Loucy (cell line): ENCODE measurements at regions not wholly inside any gene's neighbourhood (a gene's known extent, or its start where the extent isn't known, plus 50 kb on each side); places are given as distances from the start of the nearest gene placed in this dataset.

Experiments
- H2AFZ ChIP-seq: fragments of 200-600 bp; sonication (generic); 2 replicates; pipeline ENCODE4 v1.6.0; 2016; ENCODE audit warnings: antibody characterized with exemption, mild to moderate bottlenecking, low read length, moderate library complexity
- H3F3A ChIP-seq: fragments of 200-600 bp; 2 replicates; pipeline ENCODE4 v1.6.0; 2016; ENCODE audit warnings: antibody characterized with exemption, low read depth, mild to moderate bottlenecking
- H3K27me3 ChIP-seq: fragments of 200-600 bp; sonication (generic); 2 replicates; pipeline ENCODE4 v1.6.1; 2014; ENCODE audit warnings: low read length, mild to moderate bottlenecking; ENCODE audit not compliant: insufficient read depth, poor library complexity, severe bottlenecking
- H3K36me3 ChIP-seq: fragments of 200-600 bp; sonication (generic); 2 replicates; pipeline ENCODE4 v1.6.1; 2016; ENCODE audit warnings: low read length; ENCODE audit not compliant: insufficient read depth
- H3K4me1 ChIP-seq: fragments of 200-600 bp; sonication (generic); 2 replicates; pipeline ENCODE4 v1.5.1; 2014; ENCODE audit warnings: low read length, mild to moderate bottlenecking; ENCODE audit not compliant: insufficient read depth, poor library complexity, severe bottlenecking
- H3K4me2 ChIP-seq: fragments of 200-600 bp; sonication (generic); 2 replicates; pipeline ENCODE4 v1.6.0; 2014; ENCODE audit warnings: antibody characterized with exemption, low read length, low read depth, mild to moderate bottlenecking; ENCODE audit not compliant: poor library complexity, severe bottlenecking
- H3K4me3 ChIP-seq: fragments of 200-600 bp; sonication (generic); 2 replicates; pipeline ENCODE4 v1.5.1; 2014; ENCODE audit warnings: low read length, mild to moderate bottlenecking, mixed read lengths; ENCODE audit not compliant: poor library complexity, severe bottlenecking
- H3K79me2 ChIP-seq: fragments of 200-600 bp; sonication (generic); 2 replicates; pipeline ENCODE4 v1.6.1; 2014; ENCODE audit warnings: low read length; ENCODE audit not compliant: insufficient read depth
- H3K9ac ChIP-seq: fragments of 200-600 bp; sonication (generic); 2 replicates; pipeline ENCODE4 v1.6.0; 2014; ENCODE audit warnings: mild to moderate bottlenecking, low read depth, low read length, moderate library complexity; ENCODE audit not compliant: poor library complexity, severe bottlenecking
- H3K9me2 ChIP-seq: fragments of 200-600 bp; sonication (generic); replicated peaks from 2 replicates; pipeline ENCODE4 v1.6.1; 2016; ENCODE audit warnings: low read depth, low read length, mixed read lengths
- H3K9me3 ChIP-seq: fragments of 200-600 bp; sonication (generic); 2 replicates; pipeline ENCODE4 v1.6.1; 2014; ENCODE audit warnings: mild to moderate bottlenecking, antibody characterized with exemption, low read length, low read depth; ENCODE audit not compliant: insufficient read depth
- H4K20me1 ChIP-seq: fragments of 200-600 bp; sonication (generic); 2 replicates; pipeline ENCODE4 v1.6.0; 2014; ENCODE audit warnings: antibody characterized with exemption, low read length, mild to moderate bottlenecking; ENCODE audit not compliant: insufficient read depth, poor library complexity, severe bottlenecking
- CTCF ChIP-seq: fragments of 200-600 bp; sonication (generic); conservative IDR thresholded peaks from 2 replicates; pipeline ENCODE4 v1.5.1; 2014; ENCODE audit warnings: mild to moderate bottlenecking, antibody characterized with exemption, low read length
- EZH2phosphoT487 ChIP-seq: fragments of 200-600 bp; IDR thresholded peaks from 2 replicates; pipeline ENCODE4 v1.6.1; 2018; ENCODE audit warnings: antibody characterized with exemption, mild to moderate bottlenecking, moderate library complexity, borderline replicate concordance

DNA sequence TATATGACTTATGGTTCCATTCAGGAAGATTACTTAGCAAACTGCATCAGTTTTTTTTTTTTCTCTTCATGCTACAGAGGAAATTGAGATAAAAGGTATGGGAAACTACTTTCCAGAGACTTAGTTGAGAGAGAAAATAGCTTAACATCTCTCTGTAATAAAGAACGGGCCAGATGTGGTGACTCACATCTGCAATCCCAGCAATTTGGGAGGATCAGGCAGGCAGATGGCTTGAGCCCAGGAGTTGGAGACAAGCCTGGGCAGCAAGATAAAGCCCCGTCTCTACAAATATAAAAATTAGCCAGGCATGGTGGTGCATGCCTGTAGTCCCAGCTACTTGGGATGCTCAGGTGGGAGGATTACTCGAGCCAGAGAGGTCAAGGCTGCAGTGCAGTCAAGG is 271.2 kb upstream of the TENM3 start:
- Histone ChIP-seq H3K4me3 (no peak overlapping the region), H3K4me1 (no peaks in the 10 kb centered on the region), H3K79me2 (no peaks in the 10 kb centered on the region), H3K9me3 (no peaks in the 10 kb centered on the region), H3K4me2 (no peak overlapping the region), H3K36me3 (no peaks in the 10 kb centered on the region), H2AFZ (no peak overlapping the region), H3K9me2 (no peaks in the 10 kb centered on the region), H3K27me3 (no peaks in the 10 kb centered on the region), H4K20me1 (no peaks in the 10 kb centered on the region), H3F3A (no peaks in the 10 kb centered on the region), H3K9ac (no peak overlapping the region)
- no peak for TF ChIP-seq CTCF
- no peak for TF ChIP-seq EZH2phosphoT487

GRCh38 chr4:181976764-181977163 is 266.4 kb upstream of the TENM3 start:
- no peaks in the 10 kb centered on the region for H4K20me1 ChIP-seq
- H3K9me3 ChIP-seq: no peaks in the 10 kb centered on the region
- H3K36me3 ChIP-seq: no peaks in the 10 kb centered on the region
- H2AFZ ChIP-seq: no peak overlapping the region
- TF ChIP-seq CTCF: no peak
- no peaks in the 10 kb centered on the region for H3K9me2 ChIP-seq
- H3K4me1 ChIP-seq: no peaks in the 10 kb centered on the region
- no peak overlapping the region for H3K9ac ChIP-seq
- H3K4me3 ChIP-seq: no peak overlapping the region
- H3F3A ChIP-seq: no peaks in the 10 kb centered on the region
- H3K79me2 ChIP-seq: no peaks in the 10 kb centered on the region
- H3K4me2 ChIP-seq: no peak overlapping the region
- no peaks in the 10 kb centered on the region for H3K27me3 ChIP-seq

DNA sequence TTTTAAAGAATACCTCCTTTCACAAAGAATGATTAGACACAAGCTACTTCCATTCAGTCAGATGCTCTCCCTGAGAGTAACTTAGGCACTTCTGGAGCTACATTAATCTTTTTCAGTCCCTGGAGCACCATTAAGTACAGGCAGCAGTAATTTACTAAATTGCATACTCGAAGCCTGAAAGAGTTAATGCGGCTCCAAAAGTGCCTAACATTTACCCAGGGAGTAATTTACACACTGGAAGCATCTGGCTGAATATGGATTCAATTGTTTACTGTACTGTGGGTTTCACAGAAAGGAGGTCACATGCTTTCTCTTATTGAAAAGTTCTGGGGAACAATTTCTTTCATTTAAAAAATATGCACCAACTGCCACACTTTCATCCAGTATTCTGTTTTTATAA is 260.8 kb upstream of the TENM3 start:
- no peaks in the 10 kb centered on the region for H3K4me1 ChIP-seq
- no peaks in the 10 kb centered on the region for H3K27me3 ChIP-seq
- TF ChIP-seq CTCF (no peak), EZH2phosphoT487 (no peak)
- H4K20me1 ChIP-seq: no peaks in the 10 kb centered on the region
- H3K36me3 ChIP-seq: no peaks in the 10 kb centered on the region
- H3K79me2 ChIP-seq: no peaks in the 10 kb centered on the region
- no peak overlapping the region for H3K4me3 ChIP-seq
- no peak overlapping the region for H3K4me2 ChIP-seq
- no peak overlapping the region for H3K9ac ChIP-seq
- no peaks in the 10 kb centered on the region for H3K9me3 ChIP-seq
- H2AFZ ChIP-seq: no peak overlapping the region
- H3K9me2 ChIP-seq: no peaks in the 10 kb centered on the region
- no peaks in the 10 kb centered on the region for H3F3A ChIP-seq
